KOPT-K1 (cell line): ENCODE measurements at regions not wholly inside any gene's neighbourhood (a gene's known extent, or its start where the extent isn't known, plus 50 kb on each side); places are given as distances from the start of the nearest gene placed in this dataset.

ENCODE experiments used
- H3K27ac ChIP-seq: fragments of 200-600 bp; sonication (generic); 2 replicates; pipeline ENCODE4 v1.5.1; 2016; ENCODE audit warnings: antibody characterized with exemption, mild to moderate bottlenecking, low read depth, low read length; ENCODE audit not compliant: poor library complexity, severe bottlenecking
- H3K36me3 ChIP-seq: fragments of 200-600 bp; sonication (generic); 2 replicates; pipeline ENCODE4 v1.5.1; 2017; ENCODE audit warnings: antibody characterized with exemption, mild to moderate bottlenecking, low read length, moderate library complexity; ENCODE audit not compliant: insufficient read depth
- H3K9me3 ChIP-seq: fragments of 200-600 bp; sonication (generic); 2 replicates; pipeline ENCODE4 v1.5.1; 2017; ENCODE audit warnings: antibody characterized with exemption, low read length, mild to moderate bottlenecking; ENCODE audit not compliant: insufficient read depth, poor library complexity, severe bottlenecking

GRCh38 chr6:98454809-98455322, 379.5 kb upstream of the POU3F2 start:
- no peaks in the 10 kb centered on the region for H3K36me3 ChIP-seq
- no peak overlapping the region for H3K27ac ChIP-seq
- H3K9me3 ChIP-seq = no peaks in the 10 kb centered on the region

GRCh38 chr6:98458708-98459107, 375.7 kb upstream of the POU3F2 start:
- no peaks in the 10 kb centered on the region for H3K36me3 ChIP-seq
- no peaks in the 10 kb centered on the region for H3K9me3 ChIP-seq
- no peak overlapping the region for H3K27ac ChIP-seq

GRCh38 chr6:98463038-98464000, 371.1 kb upstream of the POU3F2 start:
- Histone ChIP-seq H3K27ac (no peak overlapping the region), H3K9me3 (no peaks in the 10 kb centered on the region), H3K36me3 (no peaks in the 10 kb centered on the region)

GRCh38 chr6:98467091-98467490, 367.3 kb upstream of the POU3F2 start:
- no peaks in the 10 kb centered on the region for H3K9me3 ChIP-seq
- H3K27ac ChIP-seq = no peak overlapping the region

GRCh38 chr6:98467902-98468301, 366.5 kb upstream of the POU3F2 start:
- Histone ChIP-seq H3K27ac (no peak overlapping the region), H3K9me3 (no peaks in the 10 kb centered on the region), H3K36me3 (no peaks in the 10 kb centered on the region)

More at GRCh38 chr6:98467091-98467490, 367.3 kb upstream of the POU3F2 start:
- no peaks in the 10 kb centered on the region for H3K36me3 ChIP-seq

- no peak overlapping the region for H3K27ac ChIP-seq
- no peaks in the 10 kb centered on the region for H3K36me3 ChIP-seq
- no peaks in the 10 kb centered on the region for H3K9me3 ChIP-seq
Observed at GRCh38 chr6:98469141-98469540, 365.2 kb upstream of the POU3F2 start.

GRCh38 chr6:98470821-98471220, 363.6 kb upstream of the POU3F2 start:
- Histone ChIP-seq H3K9me3 (no peaks in the 10 kb centered on the region), H3K36me3 (no peaks in the 10 kb centered on the region), H3K27ac (no peak overlapping the region)

- H3K27ac ChIP-seq = no peak overlapping the region
- H3K9me3 ChIP-seq = no peaks in the 10 kb centered on the region
- H3K36me3 ChIP-seq = no peaks in the 10 kb centered on the region
Observed at GRCh38 chr6:98471444-98471843, 362.9 kb upstream of the POU3F2 start.

GRCh38 chr6:98477231-98477630, 357.1 kb upstream of the POU3F2 start:
- H3K36me3 ChIP-seq = no peaks in the 10 kb centered on the region
- no peaks in the 10 kb centered on the region for H3K9me3 ChIP-seq
- no peak overlapping the region for H3K27ac ChIP-seq

GRCh38 chr6:98484696-98485095, 349.7 kb upstream of the POU3F2 start:
- Histone ChIP-seq H3K36me3 (no peaks in the 10 kb centered on the region), H3K9me3 (no peaks in the 10 kb centered on the region), H3K27ac (no peak overlapping the region)

- no peaks in the 10 kb centered on the region for H3K36me3 ChIP-seq
- no peaks in the 10 kb centered on the region for H3K9me3 ChIP-seq
Observed at GRCh38 chr6:98485593-98485992, 348.8 kb upstream of the POU3F2 start.

GRCh38 chr6:98486057-98486456, 348.3 kb upstream of the POU3F2 start:
- Histone ChIP-seq H3K9me3 (no peaks in the 10 kb centered on the region), H3K27ac (no peak overlapping the region), H3K36me3 (no peaks in the 10 kb centered on the region)

More at GRCh38 chr6:98485593-98485992, 348.8 kb upstream of the POU3F2 start:
- H3K27ac ChIP-seq = no peak overlapping the region

GRCh38 chr6:98487612-98488011, 346.8 kb upstream of the POU3F2 start:
- Histone ChIP-seq H3K9me3 (no peaks in the 10 kb centered on the region), H3K27ac (no peak overlapping the region), H3K36me3 (no peaks in the 10 kb centered on the region)

- Histone ChIP-seq H3K36me3 (no peaks in the 10 kb centered on the region), H3K9me3 (no peaks in the 10 kb centered on the region), H3K27ac (no peak overlapping the region)
Observed at GRCh38 chr6:98498144-98498775, 336.1 kb upstream of the POU3F2 start.

GRCh38 chr6:98498866-98499265, 335.5 kb upstream of the POU3F2 start:
- Histone ChIP-seq H3K36me3 (no peaks in the 10 kb centered on the region), H3K27ac (no peak overlapping the region), H3K9me3 (no peaks in the 10 kb centered on the region)
